CD4-positive, alpha-beta T cell treated with Interleukin-10 for 1 hour (primary cell): ENCODE measurements at regions not wholly inside any gene's neighbourhood (a gene's known extent, or its start where the extent isn't known, plus 50 kb on each side); places are given as distances from the start of the nearest gene placed in this dataset.
"Not testable (repeated sequence)": the region's sequence is repeated elsewhere in the genome, so short reads cannot be mapped to it uniquely, and the experiment has no call there.

Experiments used
- DNase-seq: peaks from one replicate; pipeline ENCODE4 v3.0.0-alpha.2; 2020

GRCh38 chr21:5066682-5067251 is 5454.6 kb upstream of the TPTE start:
- DNase-seq: not testable (repeated sequence)

- DNase-seq: not testable (repeated sequence)
These were observed 5453.9 kb upstream of the TPTE start for GRCh38 chr21:5067326-5068048.

GRCh38 chr21:5068649-5069048 is 5452.7 kb upstream of the TPTE start:
- DNase-seq: not testable (repeated sequence)

- DNase-seq: not testable (repeated sequence)
These were observed 5450.2 kb upstream of the TPTE start for GRCh38 chr21:5071180-5071579.

GRCh38 chr21:5076854-5077253 is 5444.5 kb upstream of the TPTE start:
- DNase-seq: not testable (repeated sequence)

GRCh38 chr21:5079361-5079760 is 5442.0 kb upstream of the TPTE start:
- not testable (repeated sequence) for DNase-seq

- not testable (repeated sequence) for DNase-seq
These were observed 5441.4 kb upstream of the TPTE start for GRCh38 chr21:5080015-5080414.

GRCh38 chr21:5084246-5084645 is 5437.1 kb upstream of the TPTE start:
- DNase-seq: not testable (repeated sequence)

- DNase-seq: not testable (repeated sequence)
These were observed 5435.9 kb upstream of the TPTE start for GRCh38 chr21:5085456-5085855.

GRCh38 chr21:5086416-5086815 is 5435.0 kb upstream of the TPTE start:
- DNase-seq: not testable (repeated sequence)

GRCh38 chr21:5088820-5089219 is 5432.6 kb upstream of the TPTE start:
- DNase-seq: not testable (repeated sequence)

GRCh38 chr21:5089399-5090089 is 5431.8 kb upstream of the TPTE start:
- not testable (repeated sequence) for DNase-seq

- not testable (repeated sequence) for DNase-seq
These were observed 5431.0 kb upstream of the TPTE start for GRCh38 chr21:5090132-5091079.

- not testable (repeated sequence) for DNase-seq
These were observed 5430.1 kb upstream of the TPTE start for GRCh38 chr21:5091274-5091673.

- DNase-seq: not testable (repeated sequence)
These were observed 5425.8 kb upstream of the TPTE start for GRCh38 chr21:5095628-5096027.

GRCh38 chr21:5098010-5098743 is 5423.2 kb upstream of the TPTE start:
- DNase-seq: not testable (repeated sequence)

GRCh38 chr21:5100604-5101174 is 5420.7 kb upstream of the TPTE start:
- not testable (repeated sequence) for DNase-seq

- DNase-seq: peak; percentile 88
These were observed 5419.6 kb upstream of the TPTE start for GRCh38 chr21:5101749-5102148.

- DNase-seq: not testable (repeated sequence)
These were observed 5417.4 kb upstream of the TPTE start for GRCh38 chr21:5103880-5104561.

- DNase-seq: not testable (repeated sequence)
These were observed 5416.8 kb upstream of the TPTE start for GRCh38 chr21:5104562-5104928.
